Psoas muscle (tissue), 7 donors: ENCODE measurements at regions not wholly inside any gene's neighbourhood (a gene's known extent, or its start where the extent isn't known, plus 50 kb on each side); places are given as distances from the start of the nearest gene placed in this dataset.

ENCODE experiments used
- ATAC-seq, 4 donors: fragments of 200-7000 bp; cut with Tn5 transposase; one replicate each; pipeline ENCODE4 v1.9.1; 2020; ENCODE audit warnings: moderate library complexity in 3 of 4, mild to moderate bottlenecking in 2 of 4
- DNase-seq, 2 donors: peaks; one replicate each; pipeline ENCODE4 v3.0.0-alpha.2; 2020
- H3K27ac ChIP-seq: fragments of 200-600 bp; one replicate; pipeline ENCODE4 v1.8.0; 2022
- H3K27me3 ChIP-seq, 3 donors: fragments of 200-600 bp in 1 of 3; one replicate each; pipeline versions ENCODE4 v1.6.1 to v1.8.0; 2013 to 2022; ENCODE audit warnings: low read length in 2 of 3, mild to moderate bottlenecking in 2 of 3, moderate library complexity in 1 of 3; ENCODE audit not compliant: insufficient read depth in 3 of 3
- H3K36me3 ChIP-seq, 2 donors: fragments of 200-600 bp in 1 of 2; one replicate each; pipeline versions ENCODE4 v1.6.1 to v1.8.0; 2013 to 2022; ENCODE audit warnings: low read depth in 1 of 2, mild to moderate bottlenecking in 1 of 2, moderate library complexity in 1 of 2; ENCODE audit not compliant: insufficient read depth in 1 of 2
- H3K4me1 ChIP-seq: fragments of 200-600 bp; one replicate; pipeline ENCODE4 v1.8.0; 2022
- H3K4me3 ChIP-seq: fragments of 200-600 bp; one replicate; pipeline ENCODE4 v1.8.0; 2022; ENCODE audit warnings: mild to moderate bottlenecking
- H3K9me3 ChIP-seq: fragments of 200-600 bp; one replicate; pipeline ENCODE4 v1.8.0; 2022
- WGBS, 3 donors: extraction: QIAGEN DNeasy Blood & Tissue Kit; methylation state at CpG; one replicate each; pipeline versions ENCODE4 v1.1.6 to v1.1.7; 2013; 5-methylcytosine and 5-hydroxymethylcytosine counted together
- intact Hi-C, 2 donors: fragments of 100-400 bp; cut with DNase I; formaldehyde crosslinking; loops; one replicate each; pipeline versions ENCODE4 v1.11.0 to v1.14.2; 2022
- TF ChIP-seq, protein P1 (sequence below): fragments of 200-600 bp; IDR thresholded peaks from one replicate; pipeline ENCODE4 v1.8.0; 2022; ENCODE audit warnings: antibody characterized with exemption
- donor health status: healthy with polysubstance abuse.
- donor health status: DM: no; HTN: no; CAD: no; lungs with moderate emphysema.
- donor health status: Bipolar disorder and iron deficiency.
- donor health status: healthy.
- donor health status: DM: yes; HTN: yes; CAD: no.
- donor health status: DM: no; HTN: no; CAD: no.
- donor health status: DM: yes; HTN: yes; CAD: no.

DNA sequence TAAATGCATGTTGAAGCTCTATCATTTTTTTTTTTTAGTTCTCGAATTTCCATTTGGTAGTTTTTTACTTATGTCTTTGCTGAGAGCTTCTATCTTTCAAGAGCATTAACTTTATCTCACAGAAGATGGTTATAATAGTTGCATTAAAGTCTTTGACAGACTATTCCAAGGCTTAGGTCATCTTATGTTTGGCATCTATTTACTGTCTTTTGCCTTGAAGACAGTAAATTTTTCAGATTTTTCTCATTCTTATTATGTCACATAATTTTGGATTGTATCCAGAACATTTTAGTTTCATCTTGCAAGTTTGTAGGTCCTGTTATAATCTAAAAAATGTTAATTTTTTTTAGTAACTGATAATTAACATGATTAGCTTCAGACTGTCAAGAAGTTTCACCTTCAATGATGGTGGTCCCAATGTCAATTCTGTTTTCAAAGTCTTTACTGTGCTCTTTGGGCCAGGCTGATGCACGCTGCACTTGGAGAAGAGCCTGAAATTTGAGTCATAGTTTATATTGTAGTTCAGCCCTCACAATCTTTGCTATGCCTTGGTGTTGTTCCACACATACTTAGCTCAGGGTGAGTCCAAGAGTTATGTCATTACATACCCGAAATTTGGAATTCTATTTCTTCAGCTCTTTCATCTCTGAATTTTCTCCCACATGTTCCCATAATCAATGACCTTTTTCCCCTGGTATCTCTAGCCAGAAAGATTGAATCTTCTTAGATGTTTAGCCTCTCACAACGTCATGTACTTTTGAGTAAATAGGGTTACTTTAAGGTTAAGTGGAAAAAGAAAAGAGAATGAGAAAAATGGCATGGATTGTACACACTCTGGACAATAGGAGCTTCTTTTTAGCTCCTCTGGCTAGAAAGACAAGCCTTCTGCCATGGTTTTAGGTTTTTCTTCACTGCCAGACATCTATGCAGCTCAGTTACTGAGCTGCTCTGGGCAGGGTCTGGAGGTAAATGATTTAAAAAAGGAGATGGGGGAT, 110.3 kb upstream of the BTBD3 start:
- Histone ChIP-seq H3K36me3 (no peaks in the 10 kb centered on the region), H3K4me3 (no peak overlapping the region), H3K27ac (no peak overlapping the region), H3K4me1 (no peaks in the 10 kb centered on the region), H3K9me3 (no peaks in the 10 kb centered on the region), H3K27me3 (no peaks in the 10 kb centered on the region)
- WGBS, 3 donors, result 22 to 25% (median 24%) methylated on average over 4 of the region's 4 CpGs
- intact Hi-C loops, result no loop called here
- no peak for ATAC-seq
- TF ChIP-seq, protein P1, sequence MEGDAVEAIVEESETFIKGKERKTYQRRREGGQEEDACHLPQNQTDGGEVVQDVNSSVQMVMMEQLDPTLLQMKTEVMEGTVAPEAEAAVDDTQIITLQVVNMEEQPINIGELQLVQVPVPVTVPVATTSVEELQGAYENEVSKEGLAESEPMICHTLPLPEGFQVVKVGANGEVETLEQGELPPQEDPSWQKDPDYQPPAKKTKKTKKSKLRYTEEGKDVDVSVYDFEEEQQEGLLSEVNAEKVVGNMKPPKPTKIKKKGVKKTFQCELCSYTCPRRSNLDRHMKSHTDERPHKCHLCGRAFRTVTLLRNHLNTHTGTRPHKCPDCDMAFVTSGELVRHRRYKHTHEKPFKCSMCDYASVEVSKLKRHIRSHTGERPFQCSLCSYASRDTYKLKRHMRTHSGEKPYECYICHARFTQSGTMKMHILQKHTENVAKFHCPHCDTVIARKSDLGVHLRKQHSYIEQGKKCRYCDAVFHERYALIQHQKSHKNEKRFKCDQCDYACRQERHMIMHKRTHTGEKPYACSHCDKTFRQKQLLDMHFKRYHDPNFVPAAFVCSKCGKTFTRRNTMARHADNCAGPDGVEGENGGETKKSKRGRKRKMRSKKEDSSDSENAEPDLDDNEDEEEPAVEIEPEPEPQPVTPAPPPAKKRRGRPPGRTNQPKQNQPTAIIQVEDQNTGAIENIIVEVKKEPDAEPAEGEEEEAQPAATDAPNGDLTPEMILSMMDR, result no peak
- DNase-seq, result no peak

DNA sequence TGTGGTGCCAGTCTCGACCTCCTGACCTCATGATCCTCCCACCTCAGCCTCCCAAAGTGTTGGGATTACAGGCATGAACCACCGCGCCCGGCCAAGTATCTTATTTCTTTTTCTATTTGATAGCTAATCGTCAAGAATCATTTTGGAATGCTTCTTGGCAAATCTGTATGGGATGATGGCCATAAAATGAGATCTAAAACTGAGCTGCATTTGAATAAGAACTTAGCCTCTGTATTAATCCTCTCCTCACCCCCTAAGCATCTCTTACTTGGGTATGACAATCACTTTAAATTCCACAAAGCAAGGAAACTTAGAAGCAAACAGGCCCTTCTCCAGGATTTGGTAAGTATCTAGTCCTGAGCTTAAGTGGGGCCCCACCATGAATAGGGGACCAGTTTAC, 108.9 kb upstream of the BTBD3 start:
- DNase-seq, result no peak
- TF ChIP-seq, protein P1, result no peak
- Histone ChIP-seq H3K4me3 (no peak overlapping the region), H3K4me1 (no peaks in the 10 kb centered on the region), H3K27ac (no peak overlapping the region), H3K36me3 (no peaks in the 10 kb centered on the region), H3K27me3 (no peaks in the 10 kb centered on the region), H3K9me3 (no peaks in the 10 kb centered on the region)
- no peak for ATAC-seq
- intact Hi-C loops, result no loop called here
- WGBS, 3 donors, result 65 to 73% (median 72%) methylated on average over 5 of the region's 5 CpGs

DNA sequence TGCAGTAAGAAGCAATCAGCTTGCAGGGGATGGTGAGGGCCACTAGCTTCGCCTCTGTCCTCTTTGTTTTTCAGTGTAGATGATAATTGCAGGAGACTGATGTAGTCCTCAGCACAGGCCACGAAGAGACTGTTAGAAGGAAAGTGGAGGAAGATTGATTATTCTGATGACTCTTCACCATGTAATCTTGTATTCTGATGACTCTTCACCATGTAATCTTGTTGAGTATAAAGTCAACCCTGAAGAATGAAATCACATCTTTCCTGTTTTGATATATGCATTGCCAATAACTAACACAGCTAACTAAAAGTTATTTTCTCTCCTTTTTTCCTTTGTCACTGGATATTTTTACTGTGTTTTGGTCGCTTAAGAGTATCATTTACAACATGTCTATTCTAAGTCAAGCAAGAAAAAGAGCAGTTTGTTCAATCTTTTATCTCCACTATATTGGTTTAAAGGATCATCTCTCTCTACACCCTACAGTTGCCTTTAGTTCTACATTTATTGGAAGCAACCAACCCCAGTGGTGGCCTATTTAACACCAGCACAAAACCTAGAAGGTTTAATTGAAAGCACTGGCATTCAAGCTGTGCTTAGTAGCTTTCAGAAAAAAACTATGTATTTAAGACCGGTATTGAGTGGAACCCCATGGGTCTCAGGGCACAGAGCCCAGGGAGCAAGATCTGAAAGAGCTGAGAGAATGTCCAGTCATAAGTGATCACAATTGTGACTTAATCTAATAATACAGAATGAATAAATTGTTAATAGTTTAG, 107.2 kb upstream of the BTBD3 start:
- H3K9me3 ChIP-seq, result no peaks in the 10 kb centered on the region
- no peak overlapping the region for H3K27ac ChIP-seq
- TF ChIP-seq, protein P1, result no peak
- WGBS, 3 donors, result 44 to 53% (median 50%) methylated on average over 4 of the region's 4 CpGs
- intact Hi-C loops, result no loop called here
- no peak for DNase-seq
- no peaks in the 10 kb centered on the region for H3K36me3 ChIP-seq
- no peaks in the 10 kb centered on the region for H3K4me1 ChIP-seq
- no peak overlapping the region for H3K4me3 ChIP-seq
- no peaks in the 10 kb centered on the region for H3K27me3 ChIP-seq
- ATAC-seq, result no peak

DNA sequence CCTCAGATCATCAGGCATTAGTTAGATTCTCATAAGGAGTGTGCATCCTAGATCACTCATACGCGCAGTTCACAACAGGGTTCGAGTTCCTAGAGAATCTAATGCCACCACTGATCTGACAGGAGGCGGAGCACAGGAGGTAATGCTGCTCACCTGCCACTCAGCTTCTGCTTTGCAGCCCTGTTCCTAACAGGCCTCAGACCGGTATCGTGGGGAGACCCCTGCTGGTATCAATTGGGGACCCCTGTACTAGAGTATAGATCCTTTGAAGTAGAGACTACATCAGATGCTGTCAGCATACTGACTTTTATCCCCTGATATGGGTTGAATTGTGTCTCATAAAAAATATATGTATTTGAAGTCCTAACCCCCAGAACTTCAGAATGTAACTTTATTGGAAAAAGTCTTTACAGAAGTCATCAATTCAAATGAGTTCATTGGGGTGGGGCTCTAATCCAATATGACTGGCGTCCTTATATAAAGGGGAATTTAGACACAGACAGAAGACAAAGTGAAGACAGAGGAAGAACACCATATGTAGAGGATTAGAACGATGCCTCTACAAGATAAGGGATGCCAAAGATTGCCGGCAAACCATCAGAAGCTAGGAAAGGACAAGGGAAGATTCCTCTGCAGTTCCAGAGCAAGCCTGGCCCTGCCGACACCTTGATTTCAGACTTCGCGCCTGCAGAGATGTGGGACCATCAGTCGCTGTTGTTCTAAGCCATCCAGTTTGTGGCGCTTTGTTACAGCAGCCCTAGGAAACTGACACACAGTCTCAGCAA, 104.4 kb upstream of the BTBD3 start:
- Histone ChIP-seq H3K9me3 (no peaks in the 10 kb centered on the region), H3K4me1 (no peaks in the 10 kb centered on the region), H3K36me3 (no peaks in the 10 kb centered on the region), H3K4me3 (no peak overlapping the region), H3K27me3 (no peaks in the 10 kb centered on the region), H3K27ac (no peak overlapping the region)
- ATAC-seq (no peak), DNase-seq (no peak)
- intact Hi-C loops, result no loop called here
- 93 to 95% (median 94%) methylated on average over 14 of the region's 14 CpGs for WGBS, 3 donors
- TF ChIP-seq, protein P1, result no peak
